Psoas muscle (tissue), 7 donors: ENCODE measurements at regions not wholly inside any gene's neighbourhood (a gene's known extent, or its start where the extent isn't known, plus 50 kb on each side); places are given as distances from the start of the nearest gene placed in this dataset.

ENCODE experiments used
- ATAC-seq, 4 donors: fragments of 200-7000 bp; cut with Tn5 transposase; one replicate each; pipeline ENCODE4 v1.9.1; 2020; ENCODE audit warnings: moderate library complexity in 3 of 4, mild to moderate bottlenecking in 2 of 4
- DNase-seq, 2 donors: peaks; one replicate each; pipeline ENCODE4 v3.0.0-alpha.2; 2020
- H3K27ac ChIP-seq: fragments of 200-600 bp; one replicate; pipeline ENCODE4 v1.8.0; 2022
- H3K27me3 ChIP-seq, 3 donors: fragments of 200-600 bp in 1 of 3; one replicate each; pipeline versions ENCODE4 v1.6.1 to v1.8.0; 2013 to 2022; ENCODE audit warnings: low read length in 2 of 3, mild to moderate bottlenecking in 2 of 3, moderate library complexity in 1 of 3; ENCODE audit not compliant: insufficient read depth in 3 of 3
- H3K36me3 ChIP-seq, 2 donors: fragments of 200-600 bp in 1 of 2; one replicate each; pipeline versions ENCODE4 v1.6.1 to v1.8.0; 2013 to 2022; ENCODE audit warnings: low read depth in 1 of 2, mild to moderate bottlenecking in 1 of 2, moderate library complexity in 1 of 2; ENCODE audit not compliant: insufficient read depth in 1 of 2
- H3K4me1 ChIP-seq: fragments of 200-600 bp; one replicate; pipeline ENCODE4 v1.8.0; 2022
- H3K4me3 ChIP-seq: fragments of 200-600 bp; one replicate; pipeline ENCODE4 v1.8.0; 2022; ENCODE audit warnings: mild to moderate bottlenecking
- H3K9me3 ChIP-seq: fragments of 200-600 bp; one replicate; pipeline ENCODE4 v1.8.0; 2022
- WGBS, 3 donors: extraction: QIAGEN DNeasy Blood & Tissue Kit; methylation state at CpG; one replicate each; pipeline versions ENCODE4 v1.1.6 to v1.1.7; 2013; 5-methylcytosine and 5-hydroxymethylcytosine counted together
- intact Hi-C, 2 donors: fragments of 100-400 bp; cut with DNase I; formaldehyde crosslinking; loops; one replicate each; pipeline versions ENCODE4 v1.11.0 to v1.14.2; 2022
- TF ChIP-seq, protein P1 (sequence below): fragments of 200-600 bp; IDR thresholded peaks from one replicate; pipeline ENCODE4 v1.8.0; 2022; ENCODE audit warnings: antibody characterized with exemption
- donor health status: healthy with polysubstance abuse.
- donor health status: DM: no; HTN: no; CAD: no; lungs with moderate emphysema.
- donor health status: Bipolar disorder and iron deficiency.
- donor health status: healthy.
- donor health status: DM: yes; HTN: yes; CAD: no.
- donor health status: DM: no; HTN: no; CAD: no.
- donor health status: DM: yes; HTN: yes; CAD: no.

DNA sequence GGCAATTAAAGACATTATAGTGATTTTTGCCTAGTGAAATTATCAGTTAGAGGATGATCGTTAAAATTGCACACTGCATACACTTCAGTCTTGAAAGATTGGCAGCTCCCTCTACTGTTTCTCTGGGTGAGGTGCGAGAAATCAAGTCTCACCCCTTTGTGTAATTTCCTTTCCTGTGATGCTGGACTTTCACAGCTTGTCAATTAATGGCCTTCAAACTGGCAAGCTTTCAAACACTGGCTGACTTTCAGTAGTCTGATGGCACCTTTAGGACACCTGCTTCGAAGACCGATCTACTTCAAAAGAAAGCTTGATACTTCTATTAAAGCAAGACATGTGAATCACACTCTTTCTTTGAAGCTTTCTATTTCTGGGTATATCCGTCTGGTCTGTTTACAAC lies 706.7 kb upstream of the PTPRD start:
- 20 to 26% (median 24%) methylated on average over 5 of the region's 5 CpGs for WGBS, 3 donors
- ATAC-seq (no peak), DNase-seq (no peak)
- Histone ChIP-seq H3K27me3 (no peaks in the 10 kb centered on the region), H3K36me3 (no peaks in the 10 kb centered on the region), H3K4me3 (no peak overlapping the region), H3K9me3 (no peaks in the 10 kb centered on the region), H3K4me1 (no peaks in the 10 kb centered on the region), H3K27ac (no peak overlapping the region)
- TF ChIP-seq, protein P1, sequence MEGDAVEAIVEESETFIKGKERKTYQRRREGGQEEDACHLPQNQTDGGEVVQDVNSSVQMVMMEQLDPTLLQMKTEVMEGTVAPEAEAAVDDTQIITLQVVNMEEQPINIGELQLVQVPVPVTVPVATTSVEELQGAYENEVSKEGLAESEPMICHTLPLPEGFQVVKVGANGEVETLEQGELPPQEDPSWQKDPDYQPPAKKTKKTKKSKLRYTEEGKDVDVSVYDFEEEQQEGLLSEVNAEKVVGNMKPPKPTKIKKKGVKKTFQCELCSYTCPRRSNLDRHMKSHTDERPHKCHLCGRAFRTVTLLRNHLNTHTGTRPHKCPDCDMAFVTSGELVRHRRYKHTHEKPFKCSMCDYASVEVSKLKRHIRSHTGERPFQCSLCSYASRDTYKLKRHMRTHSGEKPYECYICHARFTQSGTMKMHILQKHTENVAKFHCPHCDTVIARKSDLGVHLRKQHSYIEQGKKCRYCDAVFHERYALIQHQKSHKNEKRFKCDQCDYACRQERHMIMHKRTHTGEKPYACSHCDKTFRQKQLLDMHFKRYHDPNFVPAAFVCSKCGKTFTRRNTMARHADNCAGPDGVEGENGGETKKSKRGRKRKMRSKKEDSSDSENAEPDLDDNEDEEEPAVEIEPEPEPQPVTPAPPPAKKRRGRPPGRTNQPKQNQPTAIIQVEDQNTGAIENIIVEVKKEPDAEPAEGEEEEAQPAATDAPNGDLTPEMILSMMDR = no peak
- intact Hi-C loops = no loop called here

DNA sequence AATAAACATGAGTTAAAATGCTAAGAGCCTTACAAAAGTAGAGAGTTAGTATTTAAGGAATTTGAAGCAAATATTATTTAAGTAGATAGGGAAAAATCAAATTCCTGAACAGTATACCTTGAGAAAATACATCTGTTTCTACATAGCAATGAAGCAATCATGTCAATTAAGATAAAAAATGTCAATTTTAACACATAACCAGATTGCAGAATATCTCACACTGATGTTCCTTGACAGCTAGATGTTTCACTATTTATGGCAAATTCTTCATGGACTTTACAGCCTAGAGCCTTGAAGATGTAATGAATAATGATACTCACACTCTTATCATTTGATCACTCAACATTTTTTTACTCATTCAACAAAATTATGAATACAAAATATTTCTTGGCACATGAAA lies 708.2 kb upstream of the PTPRD start:
- Histone ChIP-seq H3K4me1 (no peaks in the 10 kb centered on the region), H3K9me3 (no peaks in the 10 kb centered on the region), H3K36me3 (no peaks in the 10 kb centered on the region), H3K27ac (no peak overlapping the region), H3K27me3 (no peaks in the 10 kb centered on the region), H3K4me3 (no peak overlapping the region)
- TF ChIP-seq, protein P1 = no peak
- ATAC-seq (no peak), DNase-seq (no peak)
- intact Hi-C loops = no loop called here

DNA sequence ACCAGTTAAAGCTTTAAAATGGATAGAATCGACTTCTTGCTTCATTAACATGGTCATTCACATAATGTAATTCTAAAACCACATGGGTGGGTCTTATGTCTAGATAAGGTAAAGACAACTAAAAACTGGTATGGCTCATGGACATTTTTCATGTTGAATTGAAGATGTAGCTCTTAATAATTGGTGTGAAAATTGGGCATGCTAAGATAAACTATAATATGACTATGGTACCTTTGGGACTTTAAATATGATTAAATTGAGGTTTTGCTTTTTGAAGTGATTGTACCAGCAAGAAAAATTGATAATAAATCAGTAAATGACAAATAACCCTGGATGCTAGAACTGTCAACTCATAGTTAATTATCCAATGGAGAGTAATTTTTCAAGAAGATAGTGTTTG lies 710.7 kb upstream of the PTPRD start:
- Histone ChIP-seq H3K4me3 (no peak overlapping the region), H3K27ac (no peak overlapping the region), H3K27me3 (no peaks in the 10 kb centered on the region), H3K36me3 (no peaks in the 10 kb centered on the region), H3K4me1 (no peaks in the 10 kb centered on the region), H3K9me3 (no peaks in the 10 kb centered on the region)
- 62 to 65% (median 65%) methylated on average over 1 of the region's 1 CpG for WGBS, 3 donors
- TF ChIP-seq, protein P1 = no peak
- ATAC-seq (no peak), DNase-seq (no peak)
- intact Hi-C loops = no loop called here

DNA sequence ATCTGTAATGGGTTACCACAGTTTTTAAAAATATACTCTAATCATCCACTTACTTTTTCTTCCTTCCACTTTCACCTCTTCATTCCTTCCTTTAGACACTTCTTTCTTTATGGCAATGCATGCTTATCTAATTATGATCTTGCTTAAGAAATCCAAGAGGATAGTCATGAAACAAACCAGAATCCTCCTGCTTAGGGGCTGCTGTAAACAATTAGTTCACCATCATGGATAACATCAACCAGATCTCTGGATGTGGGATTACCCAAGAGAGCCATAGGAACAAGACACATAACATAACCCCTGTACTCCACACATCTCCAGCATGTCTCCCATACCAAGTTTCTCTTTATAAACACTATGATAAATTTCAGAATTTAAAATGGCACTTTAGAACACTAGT lies 713.4 kb upstream of the PTPRD start:
- Histone ChIP-seq H3K36me3 (no peaks in the 10 kb centered on the region), H3K27me3 (no peaks in the 10 kb centered on the region), H3K4me1 (no peaks in the 10 kb centered on the region), H3K4me3 (no peak overlapping the region), H3K27ac (no peak overlapping the region), H3K9me3 (no peaks in the 10 kb centered on the region)
- DNase-seq = no peak
- ATAC-seq = no peak
- intact Hi-C loops = no loop called here
- TF ChIP-seq, protein P1 = no peak

DNA sequence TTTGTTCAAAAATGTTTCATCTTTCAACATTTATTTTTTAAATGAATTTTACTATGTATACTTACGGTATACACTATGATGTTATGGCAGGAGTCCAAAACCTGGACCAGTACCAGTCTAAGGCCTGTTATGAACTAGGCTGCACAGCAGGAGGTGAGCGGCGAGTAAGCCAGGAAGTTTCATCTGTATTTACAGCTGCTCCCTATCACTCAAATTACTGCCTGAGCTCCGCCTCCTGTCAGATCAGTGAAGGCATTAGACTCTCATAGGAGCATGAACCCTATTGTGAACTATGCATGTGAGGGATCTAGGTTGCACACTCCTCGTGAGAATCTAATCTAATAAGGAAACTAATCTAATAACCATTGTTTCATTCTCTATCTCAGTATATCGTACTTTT lies 715.5 kb upstream of the PTPRD start:
- ATAC-seq (no peak), DNase-seq (no peak)
- no peak overlapping the region for H3K4me3 ChIP-seq
- TF ChIP-seq, protein P1 = no peak
- no peaks in the 10 kb centered on the region for H3K36me3 ChIP-seq
- intact Hi-C loops = no loop called here
- H3K4me1 ChIP-seq = no peaks in the 10 kb centered on the region
- H3K27ac ChIP-seq = no peak overlapping the region
- H3K9me3 ChIP-seq = no peaks in the 10 kb centered on the region
- H3K27me3 ChIP-seq = no peaks in the 10 kb centered on the region
- 49 to 57% (median 49%) methylated on average over 6 of the region's 6 CpGs for WGBS, 3 donors
